22Rv1 (cell line): ENCODE measurements at regions not wholly inside any gene's neighbourhood (a gene's known extent, or its start where the extent isn't known, plus 50 kb on each side); places are given as distances from the start of the nearest gene placed in this dataset.
"Not testable (repeated sequence)": the region's sequence is repeated elsewhere in the genome, so short reads cannot be mapped to it uniquely, and the experiment has no call there.

Experiments used
- CTCF ChIP-seq: fragments of 450-650 bp; IDR thresholded peaks from 2 replicates; pipeline ENCODE4 v1.5.1; 2017; ENCODE audit warnings: mild to moderate bottlenecking
- ZFX ChIP-seq: fragments of 450-650 bp; IDR thresholded peaks from 2 replicates; pipeline ENCODE4 v1.6.1; 2017; ENCODE audit warnings: antibody characterized with exemption, borderline replicate concordance

DNA sequence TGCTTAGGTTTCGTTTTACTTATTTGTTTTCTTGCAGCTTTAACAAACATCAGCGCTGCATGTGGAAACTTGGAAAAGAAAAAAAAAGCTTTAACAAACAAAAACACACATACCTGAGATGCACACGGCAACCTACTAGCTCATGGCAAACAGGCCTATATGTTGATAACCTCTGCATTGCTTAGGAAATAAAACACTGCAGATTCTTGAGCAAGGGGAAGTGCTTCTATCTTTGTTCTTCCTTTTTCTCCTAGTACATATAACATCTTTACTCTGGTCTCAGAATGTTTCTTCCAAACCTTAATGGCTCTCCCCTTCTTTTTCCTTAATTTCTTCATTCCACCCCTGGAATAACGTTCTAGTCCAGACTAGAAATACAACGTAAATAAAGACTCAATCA, 142.9 kb upstream of the NBPF9 start:
- not testable (repeated sequence) for TF ChIP-seq CTCF, ZFX
